HEK293 (cell line): ENCODE measurements at regions not wholly inside any gene's neighbourhood (a gene's known extent, or its start where the extent isn't known, plus 50 kb on each side); places are given as distances from the start of the nearest gene placed in this dataset.

Experiments
- CTCF ChIA-PET: fragments of 350-600 bp; formaldehyde crosslinking; extraction: SDS; loops from one replicate; lab custom pipeline; 2021; ENCODE audit warnings: antibody characterized with exemption; lab: Yijun Ruan, JAX
- POLR2A ChIA-PET: fragments of 300-600 bp; formaldehyde crosslinking; extraction: SDS; loops from one replicate; lab custom pipeline; 2020; ENCODE audit warnings: antibody characterized with exemption, inconsistent platforms; lab: Yijun Ruan, JAX
- H3K27ac ChIP-seq: fragments of 200-500 bp; sonication (Bioruptor generic); 2 replicates; pipeline ENCODE4 v1.5.1; 2014; ENCODE audit warnings: low read depth, low read length, control low read depth, inconsistent platforms; ENCODE audit errors: extremely low read depth
- H3K36me3 ChIP-seq, 2 experiments: fragments of 200-500 bp in 1 of 2; sonication (Bioruptor generic) in 1 of 2; 1 replicate in 1 of 2; 2 replicates in 1 of 2; pipeline ENCODE4 v1.5.1; 2014 to 2017; ENCODE audit warnings: inconsistent platforms in 2 of 2, low read length in 2 of 2; ENCODE audit not compliant: control insufficient read depth in 2 of 2, insufficient read depth in 1 of 2
- H3K4me1 ChIP-seq: fragments of 200-500 bp; sonication (Bioruptor generic); 2 replicates; pipeline ENCODE4 v1.5.1; 2014; ENCODE audit warnings: mild to moderate bottlenecking, low read length, inconsistent platforms; ENCODE audit not compliant: control insufficient read depth, insufficient read depth
- H3K4me3 ChIP-seq: 2 replicates; pipeline ENCODE4 v1.5.1; 2011; ENCODE audit warnings: low read depth, mild to moderate bottlenecking, control low read depth, low read length, moderate library complexity
- H3K9me3 ChIP-seq: fragments of 200-500 bp; sonication (Bioruptor generic); 2 replicates; pipeline ENCODE4 v1.5.1; 2014; ENCODE audit warnings: low read depth, low read length, inconsistent platforms; ENCODE audit not compliant: control insufficient read depth, insufficient read depth
- HOXC10 ChIP-seq: sonication (generic); formaldehyde crosslinking; IDR thresholded peaks from 2 replicates; pipeline ENCODE4 v1.8.1; 2023; ENCODE audit warnings: mild to moderate bottlenecking, missing genetic modification reagents
- MZF1 ChIP-seq: fragments of 450-650 bp; formaldehyde crosslinking; IDR thresholded peaks from 2 replicates; pipeline ENCODE4 v1.5.1; 2017; ENCODE audit warnings: missing biosample characterization, missing genetic modification characterization, borderline replicate concordance
- OVOL3 ChIP-seq: fragments of 450-650 bp; formaldehyde crosslinking; IDR thresholded peaks from 2 replicates; pipeline ENCODE4 v1.5.1; 2016; ENCODE audit warnings: missing biosample characterization, missing genetic modification characterization
- SALL2 ChIP-seq: fragments of 450-650 bp; formaldehyde crosslinking; IDR thresholded peaks from 2 replicates; pipeline ENCODE4 v1.5.0; 2017; ENCODE audit warnings: missing biosample characterization, mild to moderate bottlenecking, missing genetic modification characterization, borderline replicate concordance
- ZBTB49 ChIP-seq: fragments of 450-650 bp; formaldehyde crosslinking; IDR thresholded peaks from 2 replicates; pipeline ENCODE4 v1.5.1; 2016; ENCODE audit warnings: missing biosample characterization, missing genetic modification characterization, low read depth
- ZNF10 ChIP-seq: fragments of 450-650 bp; formaldehyde crosslinking; IDR thresholded peaks from 2 replicates; pipeline ENCODE4 v1.5.1; 2017; ENCODE audit warnings: missing biosample characterization, missing genetic modification characterization
- ZNF146 ChIP-seq: fragments of 450-650 bp; formaldehyde crosslinking; IDR thresholded peaks from 2 replicates; pipeline ENCODE4 v1.5.1; 2016; ENCODE audit warnings: missing biosample characterization, missing genetic modification characterization
- ZNF169 ChIP-seq: fragments of 450-650 bp; formaldehyde crosslinking; IDR thresholded peaks from 2 replicates; pipeline ENCODE4 v1.5.1; 2016; ENCODE audit warnings: missing biosample characterization, missing genetic modification characterization
- ZNF175 ChIP-seq: fragments of 450-650 bp; formaldehyde crosslinking; IDR thresholded peaks from 2 replicates; pipeline ENCODE4 v1.5.1; 2016; ENCODE audit warnings: missing biosample characterization, missing genetic modification characterization
- ZNF19 ChIP-seq: fragments of 450-650 bp; formaldehyde crosslinking; IDR thresholded peaks from 2 replicates; pipeline ENCODE4; 2016; ENCODE audit warnings: missing biosample characterization, missing genetic modification characterization, low read depth
- ZNF26 ChIP-seq: fragments of 450-650 bp; formaldehyde crosslinking; IDR thresholded peaks from 2 replicates; pipeline ENCODE4 v1.5.1; 2016; ENCODE audit warnings: missing biosample characterization, missing genetic modification characterization
- ZNF354C ChIP-seq: fragments of 450-650 bp; formaldehyde crosslinking; IDR thresholded peaks from 2 replicates; pipeline ENCODE4 v1.5.1; 2016; ENCODE audit warnings: missing biosample characterization, missing genetic modification characterization, low read depth, borderline replicate concordance
- ZNF768 ChIP-seq: fragments of 450-650 bp; formaldehyde crosslinking; IDR thresholded peaks from 2 replicates; pipeline ENCODE4 v1.5.1; 2018; ENCODE audit warnings: missing biosample characterization, mild to moderate bottlenecking, missing genetic modification characterization
- ZNF830 ChIP-seq: fragments of 450-650 bp; IDR thresholded peaks from 2 replicates; pipeline ENCODE4 v1.5.0; 2018; ENCODE audit warnings: missing biosample characterization, missing genetic modification characterization, low read depth, mild to moderate bottlenecking, moderate library complexity
- ZNF837 ChIP-seq: fragments of 450-650 bp; formaldehyde crosslinking; IDR thresholded peaks from 2 replicates; pipeline ENCODE4 v1.5.1; 2016; ENCODE audit warnings: missing biosample characterization, missing genetic modification characterization
- TF ChIP-seq, protein P1 (sequence below): fragments of 450-650 bp; formaldehyde crosslinking; IDR thresholded peaks from 2 replicates; pipeline ENCODE4 v1.5.1; 2016; ENCODE audit warnings: missing biosample characterization, missing genetic modification characterization

DNA sequence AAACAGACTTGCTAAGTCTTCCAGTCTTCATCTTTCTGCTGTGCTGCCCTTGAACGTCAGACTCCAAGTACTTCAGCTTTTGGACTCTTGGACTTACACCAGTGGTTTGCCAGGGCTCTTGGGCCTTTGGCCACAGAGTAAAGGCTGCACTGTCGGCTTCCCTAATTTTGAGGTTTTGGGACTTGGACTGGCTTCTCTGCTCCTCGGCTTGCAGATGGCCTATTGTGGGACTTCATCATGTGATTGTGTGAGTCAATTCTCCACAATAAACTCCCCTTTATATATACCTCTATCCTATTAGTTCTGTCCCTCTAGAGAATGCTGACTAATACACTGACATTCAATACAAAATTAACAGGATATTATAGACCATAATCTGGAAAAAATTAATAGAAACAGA is 628.1 kb downstream of the PLPP3 start (continued):
- TF ChIP-seq, protein P1, sequence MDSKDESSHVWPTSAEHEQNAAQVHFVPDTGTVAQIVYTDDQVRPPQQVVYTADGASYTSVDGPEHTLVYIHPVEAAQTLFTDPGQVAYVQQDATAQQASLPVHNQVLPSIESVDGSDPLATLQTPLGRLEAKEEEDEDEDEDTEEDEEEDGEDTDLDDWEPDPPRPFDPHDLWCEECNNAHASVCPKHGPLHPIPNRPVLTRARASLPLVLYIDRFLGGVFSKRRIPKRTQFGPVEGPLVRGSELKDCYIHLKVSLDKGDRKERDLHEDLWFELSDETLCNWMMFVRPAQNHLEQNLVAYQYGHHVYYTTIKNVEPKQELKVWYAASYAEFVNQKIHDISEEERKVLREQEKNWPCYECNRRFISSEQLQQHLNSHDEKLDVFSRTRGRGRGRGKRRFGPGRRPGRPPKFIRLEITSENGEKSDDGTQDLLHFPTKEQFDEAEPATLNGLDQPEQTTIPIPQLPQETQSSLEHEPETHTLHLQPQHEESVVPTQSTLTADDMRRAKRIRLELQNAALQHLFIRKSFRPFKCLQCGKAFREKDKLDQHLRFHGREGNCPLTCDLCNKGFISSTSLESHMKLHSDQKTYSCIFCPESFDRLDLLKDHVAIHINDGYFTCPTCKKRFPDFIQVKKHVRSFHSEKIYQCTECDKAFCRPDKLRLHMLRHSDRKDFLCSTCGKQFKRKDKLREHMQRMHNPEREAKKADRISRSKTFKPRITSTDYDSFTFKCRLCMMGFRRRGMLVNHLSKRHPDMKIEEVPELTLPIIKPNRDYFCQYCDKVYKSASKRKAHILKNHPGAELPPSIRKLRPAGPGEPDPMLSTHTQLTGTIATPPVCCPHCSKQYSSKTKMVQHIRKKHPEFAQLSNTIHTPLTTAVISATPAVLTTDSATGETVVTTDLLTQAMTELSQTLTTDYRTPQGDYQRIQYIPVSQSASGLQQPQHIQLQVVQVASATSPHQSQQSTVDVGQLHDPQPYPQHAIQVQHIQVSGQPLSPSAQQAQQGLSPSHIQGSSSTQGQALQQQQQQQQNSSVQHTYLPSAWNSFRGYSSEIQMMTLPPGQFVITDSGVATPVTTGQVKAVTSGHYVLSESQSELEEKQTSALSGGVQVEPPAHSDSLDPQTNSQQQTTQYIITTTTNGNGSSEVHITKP (tag by site-specific recombination) = no peak
- TF ChIP-seq ZNF19 (tag by site-specific recombination) = no peak
- no peak for TF ChIP-seq ZNF175 (tag by site-specific recombination)
- no peak for TF ChIP-seq ZNF169 (tag by site-specific recombination)
- TF ChIP-seq ZNF837 = no peak
- TF ChIP-seq ZNF354C (tag by site-specific recombination) = no peak

DNA sequence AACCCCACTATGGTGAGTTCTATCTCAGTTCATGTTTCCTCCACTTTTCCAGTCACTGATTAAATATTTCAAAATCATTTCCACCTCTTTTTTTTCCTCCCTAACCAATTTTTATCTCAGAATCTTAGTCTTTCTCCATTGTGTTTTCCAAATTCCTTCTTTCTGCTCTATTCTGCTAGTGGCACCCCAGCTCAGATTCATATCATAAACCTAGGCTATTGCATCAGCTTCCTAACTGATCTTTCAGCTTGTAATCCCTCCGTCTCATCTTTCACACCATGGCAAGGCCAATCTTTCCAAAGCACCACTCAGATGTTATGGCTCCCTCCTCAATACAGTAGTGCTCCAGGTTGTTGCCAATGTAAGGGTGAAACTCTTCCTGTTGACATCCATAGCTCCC is 631.9 kb downstream of the PLPP3 start:
- TF ChIP-seq ZNF830 (tag by site-specific recombination) (no peak), MZF1 (tag by site-specific recombination) (0 out of 2 replicates have a peak, but pooled peaks have one; percentile 27)
- TF ChIP-seq, all 188 proteins: peak for 1
- no peaks in the 10 kb centered on the region for H3K9me3 ChIP-seq
- no peak overlapping the region for H3K27ac ChIP-seq
- no peak overlapping the region for H3K4me3 ChIP-seq
- H3K36me3 ChIP-seq = no peaks in the 10 kb centered on the region
- CTCF ChIA-PET = interaction anchor here (0.6 kb wide), 1 partner anchor 294 kb away, joined by 4 read pairs; no protein-coding TSS in a partner anchor
- H3K4me1 ChIP-seq = no peaks in the 10 kb centered on the region
- POLR2A ChIA-PET = no interaction called here

DNA sequence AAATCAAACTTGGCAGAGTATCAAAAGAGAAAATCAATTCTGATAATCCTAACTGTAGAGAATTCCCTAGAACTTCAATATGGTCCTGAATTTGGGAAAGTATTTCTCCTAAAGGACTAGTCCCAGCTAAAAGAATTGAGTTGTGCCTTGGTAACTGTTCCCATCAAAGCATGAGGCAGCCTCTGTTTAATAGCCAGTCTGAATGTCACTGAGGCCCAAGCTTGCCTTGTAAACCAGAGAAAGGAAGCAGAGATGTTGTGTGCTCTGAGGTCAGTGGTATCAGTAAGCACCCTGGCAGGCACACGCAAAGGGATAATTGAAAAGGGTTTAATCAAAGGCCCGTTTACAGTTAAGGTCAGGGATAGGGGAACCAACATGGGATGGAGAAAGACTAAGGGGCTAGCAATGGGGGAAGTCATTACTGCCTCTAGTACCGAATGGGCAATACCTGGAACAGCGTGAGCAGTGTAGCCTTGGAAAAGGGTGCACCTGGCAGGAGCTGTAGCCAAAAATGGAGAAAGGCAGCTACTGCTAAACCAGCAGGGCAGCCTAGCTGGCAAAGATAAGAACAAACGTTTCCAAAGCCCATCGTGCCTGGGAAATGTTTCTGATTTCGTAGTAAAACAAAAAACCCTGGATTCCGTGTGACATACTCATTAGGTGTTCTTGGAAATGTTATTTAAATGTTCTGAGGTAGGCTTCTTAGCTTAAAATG is 635.5 kb downstream of the PLPP3 start:
- CTCF ChIA-PET = interaction anchor here (0.7 to 1.3 kb wide), 2 partner anchors 10 to 104 kb away, joined by 3 to 4 read pairs; no protein-coding TSS in a partner anchor
- TF ChIP-seq ZNF10 (no peak), SALL2 (tag by site-specific recombination) (no peak), ZNF768 (tag by site-specific recombination) (no peak), ZNF26 (tag by site-specific recombination) (no peak), ZNF146 (tag by site-specific recombination) (no peak), OVOL3 (tag by site-specific recombination) (no peak), HOXC10 (no peak), ZBTB49 (no peak)
- no peak overlapping the region for H3K4me3 ChIP-seq
- H3K9me3 ChIP-seq = no peaks in the 10 kb centered on the region
- POLR2A ChIA-PET = no interaction called here
- no peaks in the 10 kb centered on the region for H3K4me1 ChIP-seq
- no peaks in the 10 kb centered on the region for H3K36me3 ChIP-seq
- no peak overlapping the region for H3K27ac ChIP-seq
